ENCODE measurements at regions not wholly inside any gene's neighbourhood (a gene's known extent, or its start where the extent isn't known, plus 50 kb on each side); places are given as distances from the start of the nearest gene placed in this dataset.

DNA sequence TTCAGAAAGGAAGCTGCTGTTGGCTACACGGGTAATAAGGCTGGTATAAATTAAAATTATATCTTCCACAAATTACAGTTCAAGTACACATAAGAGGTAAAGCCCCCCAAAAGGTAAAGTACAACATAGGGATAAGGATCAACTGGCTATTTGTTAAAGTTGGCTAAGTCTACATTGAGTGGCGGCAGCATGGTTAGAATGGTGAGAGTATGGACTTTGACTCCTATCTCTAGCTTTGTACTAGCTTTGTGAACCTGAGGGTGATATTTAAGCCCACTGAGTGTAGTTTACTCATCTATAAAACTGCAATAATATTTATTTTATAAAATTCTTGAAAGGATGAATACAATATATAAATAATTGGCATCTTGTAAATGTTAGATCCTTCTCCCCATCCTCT, 542.8 kb downstream of the DSC3 start:
- Histone ChIP-seq H3K36me3 (ENCODE audit: control insufficient read depth, insufficient read depth, low read length) (no peaks in the 10 kb centered on the region), H3K27ac (ENCODE audit: low read depth, low read length) (no peak overlapping the region), H3K4me1 (ENCODE audit: control insufficient read depth, insufficient read depth, low read length) (no peaks in the 10 kb centered on the region), H3K9ac (ENCODE audit: low read length) (no peak overlapping the region), H3K4me3 (ENCODE audit: low read length) (no peak overlapping the region), H3K27me3 (ENCODE audit: control insufficient read depth, insufficient read depth, low read length) (no peaks in the 10 kb centered on the region)

DNA sequence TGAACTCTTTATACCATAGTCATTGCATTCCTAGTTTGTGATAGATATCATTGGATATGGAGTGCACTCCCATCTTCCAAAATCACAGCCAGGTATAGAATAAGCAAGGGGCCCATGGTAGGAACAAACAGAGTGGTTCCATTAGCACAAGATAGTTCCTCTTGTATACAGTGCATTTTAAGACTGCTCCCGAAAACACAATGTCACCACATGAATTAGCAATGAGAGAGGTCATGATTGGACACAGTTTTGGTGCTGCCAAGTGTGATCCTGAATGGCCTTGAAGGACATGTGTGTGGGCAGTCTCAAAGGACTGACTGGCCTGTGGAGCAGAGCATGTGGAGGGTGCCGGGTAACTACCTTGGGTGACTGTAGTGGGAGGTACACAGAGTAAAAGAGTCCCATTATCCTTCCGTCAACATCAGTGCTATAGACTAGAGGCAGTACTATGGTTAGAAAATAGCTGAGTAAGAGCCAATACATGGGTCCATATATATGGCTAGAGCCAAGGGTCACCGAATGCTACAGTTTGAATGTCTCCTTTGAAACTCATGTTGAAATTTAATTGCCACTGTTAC, 549.9 kb downstream of the DSC3 start:
- H3K4me3 ChIP-seq (ENCODE audit: low read length): no peak overlapping the region
- H3K9ac ChIP-seq (ENCODE audit: low read length): no peak overlapping the region
- no peaks in the 10 kb centered on the region for H3K36me3 ChIP-seq (ENCODE audit: control insufficient read depth, insufficient read depth, low read length)
- H3K4me1 ChIP-seq (ENCODE audit: control insufficient read depth, insufficient read depth, low read length): no peaks in the 10 kb centered on the region
- no peaks in the 10 kb centered on the region for H3K27me3 ChIP-seq (ENCODE audit: control insufficient read depth, insufficient read depth, low read length)
- H3K27ac ChIP-seq (ENCODE audit: low read depth, low read length): no peak overlapping the region

DNA sequence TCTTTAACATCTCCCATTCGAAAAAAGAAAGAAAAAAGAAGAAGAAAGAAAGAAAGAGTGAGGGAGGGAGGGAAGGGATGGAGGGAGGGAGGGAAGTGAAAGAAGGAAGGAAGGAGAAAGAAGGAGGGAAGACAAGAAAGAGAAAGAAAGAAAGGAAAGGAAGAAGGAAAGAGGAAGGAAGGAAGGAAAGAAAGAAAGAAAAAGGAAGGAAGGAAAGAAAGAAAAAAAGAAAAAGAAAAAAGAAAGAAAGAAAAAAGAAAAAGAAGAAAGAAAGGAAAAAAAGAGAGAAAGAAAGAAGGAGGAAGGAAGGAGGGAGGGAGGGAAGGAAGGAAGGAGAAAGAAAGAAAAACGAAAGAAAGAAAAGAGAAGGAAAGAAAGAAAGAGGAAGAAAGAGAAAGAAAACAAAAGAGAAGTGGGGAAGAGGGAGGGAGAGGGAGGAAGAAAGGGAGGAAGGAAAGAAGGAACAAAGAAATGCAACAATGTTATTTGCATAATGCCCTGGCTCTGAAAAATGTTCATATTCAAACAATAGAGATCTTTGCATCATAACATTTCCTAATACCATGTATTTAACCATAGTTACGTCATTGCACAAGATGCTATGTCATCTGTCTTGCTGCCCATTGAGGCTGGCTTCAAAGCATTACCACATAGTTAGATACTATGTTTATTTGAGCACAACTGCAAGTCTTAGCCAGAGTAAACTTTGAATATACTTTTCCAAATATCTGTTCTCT, 550.6 kb downstream of the DSC3 start:
- no peak overlapping the region for H3K27ac ChIP-seq (ENCODE audit: low read depth, low read length)
- H3K27me3 ChIP-seq (ENCODE audit: control insufficient read depth, insufficient read depth, low read length): no peaks in the 10 kb centered on the region
- H3K9ac ChIP-seq (ENCODE audit: low read length): no peak overlapping the region
- H3K4me3 ChIP-seq (ENCODE audit: low read length): no peak overlapping the region
- H3K4me1 ChIP-seq (ENCODE audit: control insufficient read depth, insufficient read depth, low read length): no peaks in the 10 kb centered on the region
- no peaks in the 10 kb centered on the region for H3K36me3 ChIP-seq (ENCODE audit: control insufficient read depth, insufficient read depth, low read length)

DNA sequence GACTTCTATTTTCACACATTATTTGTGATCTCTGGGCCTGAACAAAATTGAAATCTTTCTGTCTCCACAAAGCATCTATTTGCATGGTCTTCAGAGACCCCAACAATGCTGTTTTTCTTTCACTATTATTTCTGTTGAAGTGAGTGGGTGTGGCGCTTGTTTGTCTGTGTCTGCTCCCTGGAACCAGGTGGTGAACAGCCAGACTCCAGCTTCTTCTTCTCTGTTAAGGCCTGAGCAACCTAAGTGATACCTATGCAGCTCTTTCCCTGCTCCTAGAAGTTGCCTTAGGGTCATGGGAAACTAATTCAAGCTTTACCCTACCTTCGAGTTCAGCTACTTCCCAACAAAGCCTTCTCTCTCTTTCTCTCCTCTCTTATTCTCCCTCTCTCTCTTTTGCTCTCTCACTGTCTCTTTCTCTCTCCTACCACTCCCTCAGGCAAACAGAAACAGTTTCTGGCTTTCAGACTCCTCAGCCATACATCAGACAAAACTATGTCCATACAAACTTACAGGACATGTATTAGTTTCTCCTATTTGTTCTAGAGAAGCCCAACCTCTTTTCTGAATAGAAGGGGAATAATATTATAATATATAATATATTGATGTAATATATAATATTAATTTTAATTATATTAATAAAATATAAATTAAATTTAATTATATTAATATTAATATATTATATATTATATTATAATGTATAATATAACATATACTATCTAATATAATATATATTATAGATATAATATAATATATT, 552.5 kb downstream of the DSC3 start:
- no peaks in the 10 kb centered on the region for H3K27me3 ChIP-seq (ENCODE audit: control insufficient read depth, insufficient read depth, low read length)
- H3K27ac ChIP-seq (ENCODE audit: low read depth, low read length): no peak overlapping the region
- H3K9ac ChIP-seq (ENCODE audit: low read length): no peak overlapping the region
- H3K4me3 ChIP-seq (ENCODE audit: low read length): no peak overlapping the region
- H3K36me3 ChIP-seq (ENCODE audit: control insufficient read depth, insufficient read depth, low read length): no peaks in the 10 kb centered on the region
- no peaks in the 10 kb centered on the region for H3K4me1 ChIP-seq (ENCODE audit: control insufficient read depth, insufficient read depth, low read length)

DNA sequence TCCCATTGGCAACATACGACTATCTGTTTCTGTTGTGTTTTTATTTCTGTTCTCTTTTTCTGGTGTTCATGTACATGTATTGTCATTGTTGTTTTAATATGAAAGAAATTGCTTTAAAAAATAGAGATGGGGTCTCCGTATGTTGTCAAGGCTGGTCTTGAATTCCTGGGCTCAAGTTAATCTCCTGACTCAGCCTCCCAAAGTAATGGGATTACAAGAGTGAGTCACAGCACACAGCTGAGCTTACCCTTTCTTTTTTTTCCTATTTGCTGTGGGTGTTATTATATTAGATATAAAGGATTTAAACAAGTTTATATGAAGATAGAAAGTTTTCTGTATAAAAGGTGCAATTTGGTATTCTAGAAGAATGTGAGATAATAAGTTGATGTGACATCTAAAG, 554.6 kb downstream of the DSC3 start:
- no peaks in the 10 kb centered on the region for H3K36me3 ChIP-seq (ENCODE audit: control insufficient read depth, insufficient read depth, low read length)
- no peaks in the 10 kb centered on the region for H3K27me3 ChIP-seq (ENCODE audit: control insufficient read depth, insufficient read depth, low read length)
- no peak overlapping the region for H3K9ac ChIP-seq (ENCODE audit: low read length)
- H3K4me3 ChIP-seq (ENCODE audit: low read length): no peak overlapping the region
- H3K27ac ChIP-seq (ENCODE audit: low read depth, low read length): no peak overlapping the region
- no peaks in the 10 kb centered on the region for H3K4me1 ChIP-seq (ENCODE audit: control insufficient read depth, insufficient read depth, low read length)

GRCh38 chr18:30486856-30487255, 555.7 kb downstream of the DSC3 start:
- H3K27me3 ChIP-seq (ENCODE audit: control insufficient read depth, insufficient read depth, low read length): no peaks in the 10 kb centered on the region
- H3K36me3 ChIP-seq (ENCODE audit: control insufficient read depth, insufficient read depth, low read length): no peaks in the 10 kb centered on the region
- no peak overlapping the region for H3K9ac ChIP-seq (ENCODE audit: low read length)
- H3K27ac ChIP-seq (ENCODE audit: low read depth, low read length): no peak overlapping the region
- no peaks in the 10 kb centered on the region for H3K4me1 ChIP-seq (ENCODE audit: control insufficient read depth, insufficient read depth, low read length)
- no peak overlapping the region for H3K4me3 ChIP-seq (ENCODE audit: low read length)

GRCh38 chr18:30485078-30485477, 557.5 kb downstream of the DSC3 start:
- H3K4me3 ChIP-seq (ENCODE audit: low read length): no peak overlapping the region
- H3K36me3 ChIP-seq (ENCODE audit: control insufficient read depth, insufficient read depth, low read length): no peaks in the 10 kb centered on the region
- H3K27ac ChIP-seq (ENCODE audit: low read depth, low read length): no peak overlapping the region
- H3K4me1 ChIP-seq (ENCODE audit: control insufficient read depth, insufficient read depth, low read length): no peaks in the 10 kb centered on the region
- H3K27me3 ChIP-seq (ENCODE audit: control insufficient read depth, insufficient read depth, low read length): no peaks in the 10 kb centered on the region
- no peak overlapping the region for H3K9ac ChIP-seq (ENCODE audit: low read length)

GRCh38 chr18:30481871-30482270, 560.7 kb downstream of the DSC3 start:
- no peak overlapping the region for H3K4me3 ChIP-seq (ENCODE audit: low read length)
- H3K27me3 ChIP-seq (ENCODE audit: control insufficient read depth, insufficient read depth, low read length): no peaks in the 10 kb centered on the region
- H3K4me1 ChIP-seq (ENCODE audit: control insufficient read depth, insufficient read depth, low read length): no peaks in the 10 kb centered on the region
- H3K36me3 ChIP-seq (ENCODE audit: control insufficient read depth, insufficient read depth, low read length): no peaks in the 10 kb centered on the region
- H3K27ac ChIP-seq (ENCODE audit: low read depth, low read length): no peak overlapping the region
- no peak overlapping the region for H3K9ac ChIP-seq (ENCODE audit: low read length)

- Histone ChIP-seq H3K9ac (ENCODE audit: low read length) (no peak overlapping the region), H3K4me1 (ENCODE audit: control insufficient read depth, insufficient read depth, low read length) (no peaks in the 10 kb centered on the region), H3K27ac (ENCODE audit: low read depth, low read length) (no peak overlapping the region), H3K36me3 (ENCODE audit: control insufficient read depth, insufficient read depth, low read length) (no peaks in the 10 kb centered on the region), H3K4me3 (ENCODE audit: low read length) (no peak overlapping the region), H3K27me3 (ENCODE audit: control insufficient read depth, insufficient read depth, low read length) (no peaks in the 10 kb centered on the region)
Measured at GRCh38 chr18:30469091-30469490, 573.5 kb downstream of the DSC3 start.

DNA sequence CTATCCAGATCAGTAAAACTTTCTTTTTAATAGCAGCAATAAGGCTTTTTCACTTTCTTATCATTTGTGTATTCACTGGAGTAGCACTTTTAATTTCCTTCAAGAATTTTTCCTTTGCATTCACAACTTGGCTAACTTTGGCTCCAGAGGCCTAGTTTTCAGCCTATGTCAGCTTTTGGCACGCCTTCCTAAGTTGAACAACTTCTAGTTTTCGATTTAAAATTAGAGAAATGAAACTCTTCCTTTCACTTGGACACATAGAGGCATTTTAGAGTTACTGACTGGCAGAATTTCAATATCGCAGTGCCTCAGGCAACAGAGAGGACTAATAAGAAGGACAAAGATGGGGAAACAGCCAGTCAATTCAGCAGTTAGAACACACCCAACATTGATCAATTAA, 577.4 kb downstream of the DSC3 start:
- no peaks in the 10 kb centered on the region for H3K27me3 ChIP-seq (ENCODE audit: control insufficient read depth, insufficient read depth, low read length)
- no peaks in the 10 kb centered on the region for H3K36me3 ChIP-seq (ENCODE audit: control insufficient read depth, insufficient read depth, low read length)
- H3K9ac ChIP-seq (ENCODE audit: low read length): no peak overlapping the region
- H3K4me3 ChIP-seq (ENCODE audit: low read length): no peak overlapping the region
- H3K4me1 ChIP-seq (ENCODE audit: control insufficient read depth, insufficient read depth, low read length): no peaks in the 10 kb centered on the region
- no peak overlapping the region for H3K27ac ChIP-seq (ENCODE audit: low read depth, low read length)

DNA sequence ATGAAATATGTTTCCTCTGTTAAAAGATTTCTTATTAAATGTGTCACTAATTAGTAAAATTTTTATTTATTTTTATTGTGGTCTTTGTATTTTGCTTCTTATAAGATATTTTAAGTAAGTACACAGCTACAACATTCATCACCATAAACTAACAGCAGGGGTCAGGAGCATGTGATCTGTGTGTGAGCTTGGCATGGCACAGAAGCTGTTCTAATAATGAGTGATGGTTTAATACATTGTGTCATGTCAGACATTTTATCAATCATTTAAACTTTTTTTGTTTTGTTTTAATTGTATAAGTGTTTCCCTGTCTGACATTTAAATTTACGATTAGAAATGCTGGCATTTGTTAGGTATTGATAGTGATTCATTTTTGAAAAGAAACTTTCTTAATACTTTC, 585.4 kb downstream of the DSC3 start:
- H3K27ac ChIP-seq (ENCODE audit: low read depth, low read length): no peak overlapping the region
- H3K36me3 ChIP-seq (ENCODE audit: control insufficient read depth, insufficient read depth, low read length): no peaks in the 10 kb centered on the region

DNA sequence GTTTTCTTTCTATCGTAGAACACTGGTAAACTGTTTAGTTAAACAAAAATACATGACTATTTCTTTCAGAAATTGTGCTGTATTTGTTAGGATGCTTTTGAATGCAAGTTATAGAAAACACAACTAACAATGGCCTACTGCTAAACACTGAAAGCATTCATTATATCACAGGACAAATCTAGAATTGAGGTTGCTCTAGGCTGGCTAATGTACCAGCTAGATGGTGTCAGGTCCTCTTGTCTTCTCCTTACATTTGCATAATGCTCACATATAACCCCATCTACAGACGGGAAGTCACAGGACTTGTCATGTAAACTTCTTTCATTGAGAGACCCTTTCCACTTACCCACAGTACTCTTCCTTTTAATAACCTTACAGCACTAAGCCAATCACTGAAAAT, 586.8 kb downstream of the DSC3 start:
- Histone ChIP-seq H3K4me1 (ENCODE audit: control insufficient read depth, insufficient read depth, low read length) (no peaks in the 10 kb centered on the region), H3K27ac (ENCODE audit: low read depth, low read length) (no peak overlapping the region), H3K27me3 (ENCODE audit: control insufficient read depth, insufficient read depth, low read length) (no peaks in the 10 kb centered on the region), H3K36me3 (ENCODE audit: control insufficient read depth, insufficient read depth, low read length) (no peaks in the 10 kb centered on the region), H3K9ac (ENCODE audit: low read length) (no peak overlapping the region), H3K4me3 (ENCODE audit: low read length) (no peak overlapping the region)

More for the DNA sequence above, 585.4 kb downstream of the DSC3 start:
- Histone ChIP-seq H3K4me1 (ENCODE audit: control insufficient read depth, insufficient read depth, low read length) (no peaks in the 10 kb centered on the region), H3K9ac (ENCODE audit: low read length) (no peak overlapping the region), H3K27me3 (ENCODE audit: control insufficient read depth, insufficient read depth, low read length) (no peaks in the 10 kb centered on the region), H3K4me3 (ENCODE audit: low read length) (no peak overlapping the region)
